NT2/D1 (cell line): ENCODE measurements at regions not wholly inside any gene's neighbourhood (a gene's known extent, or its start where the extent isn't known, plus 50 kb on each side); places are given as distances from the start of the nearest gene placed in this dataset.

ENCODE experiments used
- YY1 ChIP-seq: IDR thresholded peaks from 2 replicates; pipeline ENCODE4 v1.6.1; 2011; ENCODE audit not compliant: insufficient read length, insufficient read depth
- ZNF274 ChIP-seq: IDR thresholded peaks from 2 replicates; pipeline ENCODE4 v1.6.1; 2011; ENCODE audit warnings: mild to moderate bottlenecking, low read depth, low read length

DNA sequence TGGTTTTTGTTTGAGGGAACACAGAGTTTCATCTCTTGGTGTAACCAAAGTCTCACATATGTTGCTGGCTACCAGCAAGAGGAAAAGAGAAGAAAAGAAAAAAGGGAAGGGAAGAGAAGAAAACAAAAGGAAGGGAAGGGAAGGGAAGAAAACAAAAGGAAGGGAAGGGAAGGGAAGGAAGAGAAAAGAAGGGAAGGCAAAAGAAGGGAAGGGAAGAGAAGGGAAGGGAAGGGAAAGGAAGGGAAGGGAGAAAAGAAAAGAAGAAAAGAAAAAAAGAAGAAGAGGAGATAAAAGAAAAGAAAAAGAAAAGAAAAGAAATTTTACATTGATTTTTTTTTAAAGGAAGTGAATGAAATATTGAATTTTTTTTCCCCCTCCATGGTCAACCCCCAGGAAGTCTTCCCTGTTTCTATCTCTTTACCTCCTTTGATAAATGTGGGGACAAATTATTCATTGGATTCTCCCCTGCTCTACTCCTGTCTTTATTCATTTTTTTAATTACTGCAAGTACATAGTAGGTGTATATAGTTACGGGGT lies 228.0 kb downstream of the SHOX start:
- no peak for TF ChIP-seq YY1
- no peak for TF ChIP-seq ZNF274
